T-helper 1 cell (primary cell): ENCODE measurements at regions not wholly inside any gene's neighbourhood (a gene's known extent, or its start where the extent isn't known, plus 50 kb on each side); places are given as distances from the start of the nearest gene placed in this dataset.

ENCODE experiments used
- DNase-seq, 5 donors: peaks; one replicate each; pipeline ENCODE4 v3.0.0-alpha.2; 2012 to 2020

DNA sequence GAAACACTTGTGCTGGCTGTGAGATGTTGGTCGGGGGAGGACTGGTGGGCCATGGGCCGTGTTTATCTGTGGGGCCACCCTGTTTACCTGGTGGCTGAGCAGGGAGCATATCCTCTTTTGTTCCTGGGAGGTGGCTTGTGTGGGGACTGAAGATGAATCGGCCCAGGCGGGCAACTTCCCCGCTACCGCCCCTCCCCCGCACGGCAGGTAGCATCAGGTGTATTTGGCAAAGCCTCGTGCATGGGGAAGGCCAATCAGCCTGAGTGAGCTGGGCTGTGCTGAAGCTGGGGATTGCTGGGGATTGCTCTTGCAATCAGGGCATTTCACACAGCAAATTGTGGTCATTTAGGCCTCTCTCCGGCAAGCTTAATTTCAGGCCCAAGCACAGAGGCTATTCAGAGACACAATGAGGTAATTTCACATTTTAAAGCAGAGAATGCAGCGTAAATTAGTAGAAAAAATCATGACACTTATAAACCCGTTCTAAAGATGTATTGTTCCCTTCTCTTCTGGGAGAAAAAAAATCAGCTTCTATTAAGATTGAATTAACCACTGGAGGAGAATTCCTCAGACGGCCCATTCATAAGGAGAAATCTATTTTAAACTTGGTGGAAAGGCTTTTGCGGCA lies 197.7 kb upstream of the POU3F1 start:
- DNase-seq = no peak

- DNase-seq = no peak
Observed at GRCh38 chr1:38243106-38243505, 196.5 kb upstream of the POU3F1 start.

- no peak for DNase-seq
Observed at GRCh38 chr1:38242506-38242905, 195.9 kb upstream of the POU3F1 start.

- no peak for DNase-seq
Observed at GRCh38 chr1:38241594-38242334, 195.2 kb upstream of the POU3F1 start.

GRCh38 chr1:38240618-38241017 lies 194.0 kb upstream of the POU3F1 start:
- no peak for DNase-seq

GRCh38 chr1:38239258-38239835 lies 192.8 kb upstream of the POU3F1 start:
- no peak for DNase-seq

GRCh38 chr1:38238294-38238693 lies 191.7 kb upstream of the POU3F1 start:
- no peak for DNase-seq

DNA sequence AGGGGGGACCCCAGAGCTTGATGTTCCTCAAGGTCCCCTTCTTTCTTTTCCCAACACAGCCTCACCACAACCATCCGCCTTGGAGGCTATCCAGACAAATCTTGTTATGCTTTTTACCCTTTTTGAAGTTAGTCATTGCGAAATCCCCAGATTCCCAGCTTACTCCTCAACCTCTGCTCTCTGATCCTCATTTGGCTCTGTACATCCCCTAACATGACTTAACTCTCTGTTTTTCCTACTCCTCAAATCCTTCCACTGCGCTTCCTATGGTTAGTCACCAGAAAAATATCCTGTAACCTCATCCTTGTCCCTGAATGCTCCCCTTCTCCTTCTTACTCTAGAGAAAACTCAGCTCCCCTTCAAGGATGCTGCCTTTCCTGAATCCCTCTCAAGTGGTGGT lies 189.1 kb upstream of the POU3F1 start:
- no peak for DNase-seq

- no peak for DNase-seq
Observed at GRCh38 chr1:38231941-38232340, 185.3 kb upstream of the POU3F1 start.

DNA sequence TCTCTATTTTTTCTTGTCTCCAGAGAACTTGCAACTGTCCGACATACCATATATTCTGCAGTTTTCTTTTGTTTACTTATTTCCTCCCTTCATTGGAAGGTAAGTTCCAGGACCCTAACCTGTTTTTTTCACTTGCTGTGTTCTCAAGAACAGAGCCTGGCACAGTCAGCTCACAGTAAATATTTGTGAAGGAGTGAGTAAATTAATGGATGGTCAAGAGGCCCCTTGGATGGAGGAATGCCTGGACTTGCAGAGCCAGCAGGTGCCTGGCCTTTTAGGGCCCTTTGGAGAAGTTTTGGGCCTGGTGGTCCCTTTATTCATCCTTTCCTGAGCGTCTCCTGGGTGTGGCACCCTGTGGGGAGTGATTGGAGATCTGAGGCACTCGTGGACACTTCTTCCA lies 182.1 kb upstream of the POU3F1 start:
- no peak for DNase-seq

GRCh38 chr1:38225745-38226144 lies 179.2 kb upstream of the POU3F1 start:
- DNase-seq = no peak

GRCh38 chr1:38223391-38223790 lies 176.8 kb upstream of the POU3F1 start:
- DNase-seq = no peak

GRCh38 chr1:38222891-38223290 lies 176.3 kb upstream of the POU3F1 start:
- DNase-seq = no peak

- no peak for DNase-seq
Observed at GRCh38 chr1:38221006-38221649, 174.5 kb upstream of the POU3F1 start.

GRCh38 chr1:38217316-38217715 lies 170.7 kb upstream of the POU3F1 start:
- DNase-seq = no peak

DNA sequence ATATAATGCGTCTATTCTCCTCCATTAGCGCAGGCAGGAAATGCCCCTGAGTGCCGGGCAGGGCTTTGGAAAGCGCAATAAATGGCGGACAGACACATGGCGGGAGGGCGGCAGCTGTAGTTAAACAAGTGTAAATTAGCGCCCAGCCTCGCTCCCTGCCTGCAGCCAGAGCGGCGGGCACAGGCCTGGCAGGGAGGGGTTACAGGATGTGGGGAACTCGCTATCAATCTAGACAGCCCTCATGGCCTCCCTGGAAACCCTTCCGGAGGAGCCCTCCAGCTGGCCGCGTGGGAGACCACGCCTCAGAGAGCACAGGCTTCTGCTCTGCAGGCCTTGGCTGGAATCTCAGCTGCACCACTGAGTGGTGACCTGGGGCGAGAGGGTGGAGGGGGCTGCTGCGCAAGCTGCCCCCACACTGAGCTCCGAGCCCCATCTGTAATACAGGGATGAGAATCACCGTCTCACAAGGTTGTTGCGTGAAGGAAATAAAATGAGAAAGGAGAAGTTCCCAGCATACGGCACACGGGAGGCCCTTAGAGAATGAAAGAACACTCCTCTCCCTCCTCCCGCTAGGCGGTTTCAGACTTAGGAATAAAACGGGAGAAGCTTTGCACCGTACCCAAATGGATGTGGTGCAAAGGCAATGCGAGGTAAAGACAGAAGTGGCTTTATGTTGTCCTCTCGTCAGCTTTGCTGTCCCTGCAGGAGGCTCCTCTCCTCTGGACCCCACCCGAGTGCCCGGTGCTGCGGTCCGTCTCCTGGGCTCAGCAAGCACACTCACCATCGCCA lies 167.2 kb upstream of the POU3F1 start:
- DNase-seq = no peak

DNA sequence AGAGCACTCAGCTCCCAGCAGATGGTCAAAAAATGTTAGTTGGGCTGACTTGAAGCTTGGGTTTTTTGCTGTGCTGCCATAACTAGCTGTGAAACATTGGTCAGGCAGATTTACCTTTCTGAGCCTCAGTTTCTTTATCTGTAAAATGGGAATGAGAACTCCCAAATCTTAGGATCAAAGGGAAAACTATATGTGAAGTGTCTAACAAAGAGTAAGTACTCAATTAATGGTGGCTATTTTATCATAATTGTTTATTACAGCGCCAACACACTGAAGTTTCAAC lies 164.2 kb upstream of the POU3F1 start:
- DNase-seq = no peak

DNA sequence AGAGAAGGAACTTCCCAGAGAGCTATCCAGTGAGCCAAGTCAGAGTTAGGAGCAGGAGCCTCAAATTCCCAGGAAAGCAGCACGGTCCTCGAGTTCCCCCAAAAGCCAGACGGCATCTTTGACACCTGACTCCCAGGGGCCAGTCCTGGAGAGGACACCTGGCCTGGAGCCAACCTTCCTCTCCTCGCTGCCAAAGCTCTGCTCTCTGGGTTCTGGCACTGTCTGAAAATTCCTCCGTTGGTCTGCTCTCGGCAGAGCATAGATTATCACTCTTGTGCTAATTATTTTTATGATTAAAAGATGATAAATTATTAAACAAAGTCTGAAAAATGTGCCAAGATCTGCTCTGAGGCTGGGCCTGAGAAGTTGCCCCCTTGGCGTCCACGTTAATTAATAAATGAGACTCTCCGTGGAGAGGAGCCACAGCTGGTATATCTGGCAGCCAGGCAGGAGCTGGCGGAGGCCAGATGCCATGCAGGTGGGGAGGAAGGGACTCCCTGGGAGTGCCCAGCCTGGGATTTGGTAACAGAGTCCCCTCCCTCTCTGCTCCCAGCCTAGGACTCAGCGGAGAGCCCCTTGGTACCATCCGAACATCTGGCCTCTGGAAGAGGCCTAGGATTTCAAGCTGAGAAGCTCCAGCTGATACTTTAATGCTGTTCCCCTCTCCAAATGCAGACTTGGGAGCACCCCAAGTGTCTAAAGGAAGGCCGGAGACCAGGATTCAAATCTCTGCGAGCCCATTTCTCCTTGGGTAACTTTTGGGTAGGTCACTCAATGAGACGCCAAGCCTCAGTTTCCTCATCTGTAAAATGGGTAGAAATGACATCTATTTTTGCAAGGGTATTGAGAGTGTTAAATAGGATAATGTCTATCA lies 163.7 kb upstream of the POU3F1 start:
- no peak for DNase-seq

DNA sequence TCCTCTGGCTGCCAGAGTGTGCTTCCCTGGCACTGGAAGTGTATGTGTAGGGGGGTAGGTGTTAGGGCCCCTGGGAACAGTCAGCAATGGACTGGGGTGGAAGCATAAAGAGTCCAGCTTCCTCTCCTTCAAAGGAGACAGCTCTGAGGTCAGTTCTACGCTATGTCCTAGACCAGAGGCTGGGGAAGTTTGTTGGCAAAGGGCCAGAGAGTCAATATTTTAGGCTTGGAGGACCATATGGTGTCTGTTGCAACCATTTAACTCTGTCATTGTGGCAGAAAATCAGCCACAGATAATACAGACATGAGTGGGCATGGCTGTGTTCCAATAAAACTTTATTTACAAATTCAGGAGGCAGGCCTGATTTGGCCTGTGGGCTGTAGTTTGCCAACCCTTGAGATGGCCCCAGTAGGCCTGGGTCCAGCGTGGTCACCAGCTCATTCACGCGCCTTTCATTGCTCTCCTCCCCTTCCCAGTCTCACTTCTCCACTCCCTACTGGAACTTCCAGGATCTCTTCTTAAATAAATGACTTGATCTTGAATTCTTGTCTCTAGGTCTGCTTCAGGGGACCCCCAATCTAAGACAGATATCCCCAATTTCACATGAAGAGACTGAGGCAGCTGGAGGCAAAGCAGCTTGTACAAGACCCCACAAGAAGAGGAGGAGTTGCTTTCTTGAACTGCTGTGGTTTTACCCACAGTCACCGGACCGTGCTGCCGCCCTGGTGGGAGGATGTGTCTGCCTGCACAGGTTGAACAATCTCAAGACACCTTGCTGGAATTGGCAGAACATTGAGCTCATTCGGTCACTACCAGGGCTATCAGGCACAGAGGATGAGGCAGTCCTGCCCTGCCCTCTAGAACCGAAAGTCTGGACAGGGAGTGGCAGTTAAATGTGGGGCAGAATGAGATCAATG lies 162.4 kb upstream of the POU3F1 start:
- no peak for DNase-seq

DNA sequence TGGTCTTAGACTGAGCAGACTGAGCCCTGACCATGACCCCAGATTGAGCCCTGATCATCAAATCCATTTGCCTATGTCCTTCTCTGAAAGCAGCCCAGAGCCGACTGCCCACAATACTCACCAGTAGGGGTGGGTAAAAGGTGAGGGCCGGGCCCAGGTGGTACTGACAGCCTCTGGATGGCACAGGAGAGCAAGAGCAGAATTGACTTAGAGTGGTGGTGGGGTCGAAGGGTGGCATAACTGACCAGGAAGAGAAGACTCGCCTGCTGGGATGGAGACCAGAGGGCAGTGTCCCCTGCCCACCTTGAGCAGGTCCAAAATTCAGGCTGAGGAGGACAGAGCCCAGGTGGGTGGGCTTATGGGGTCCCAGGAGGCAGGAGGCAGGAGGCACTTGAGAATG lies 161.3 kb upstream of the POU3F1 start:
- DNase-seq = no peak

DNA sequence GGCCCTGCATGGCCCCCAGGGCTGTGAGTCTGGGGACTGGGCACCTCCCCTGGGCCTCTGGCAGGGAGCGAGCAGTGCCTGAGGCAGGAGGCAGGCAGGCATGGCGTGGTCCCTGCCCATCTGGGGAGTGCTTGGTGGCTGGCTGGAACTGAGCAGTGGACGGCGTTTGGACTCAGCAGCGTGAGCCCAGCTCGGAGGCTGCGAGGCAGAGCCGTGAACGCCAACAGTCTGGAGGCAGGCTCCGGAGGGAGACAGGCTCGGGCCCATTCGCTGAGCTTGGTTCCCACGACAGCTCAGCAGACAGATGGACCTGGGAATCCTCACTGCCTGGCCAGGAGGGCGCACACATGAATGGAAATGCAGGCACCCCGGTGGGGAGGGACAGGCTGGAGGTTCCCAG lies 160.7 kb upstream of the POU3F1 start:
- no peak for DNase-seq
